SU-DHL-6 (cell line): ENCODE measurements at regions not wholly inside any gene's neighbourhood (a gene's known extent, or its start where the extent isn't known, plus 50 kb on each side); places are given as distances from the start of the nearest gene placed in this dataset.

Experiments
- EZH2phosphoT487 ChIP-seq: fragments of 200-600 bp; sonication (generic), shearing (Covaris generic); conservative IDR thresholded peaks from 2 replicates; pipeline ENCODE4 v1.6.1; 2018; ENCODE audit warnings: mild to moderate bottlenecking, antibody characterized with exemption, low read length, moderate library complexity, mixed read lengths
- TF ChIP-seq, protein P1 (sequence below): fragments of 200-600 bp; sonication (generic); IDR thresholded peaks from one replicate; pipeline ENCODE4 v1.5.1; 2017; ENCODE audit warnings: antibody characterized with exemption, mild to moderate bottlenecking, low read length, moderate library complexity; ENCODE audit not compliant: insufficient read depth, poor library complexity, severe bottlenecking

GRCh38 chr13:76489274-76489673 lies 396.9 kb downstream of the KCTD12 start:
- TF ChIP-seq, protein P1, sequence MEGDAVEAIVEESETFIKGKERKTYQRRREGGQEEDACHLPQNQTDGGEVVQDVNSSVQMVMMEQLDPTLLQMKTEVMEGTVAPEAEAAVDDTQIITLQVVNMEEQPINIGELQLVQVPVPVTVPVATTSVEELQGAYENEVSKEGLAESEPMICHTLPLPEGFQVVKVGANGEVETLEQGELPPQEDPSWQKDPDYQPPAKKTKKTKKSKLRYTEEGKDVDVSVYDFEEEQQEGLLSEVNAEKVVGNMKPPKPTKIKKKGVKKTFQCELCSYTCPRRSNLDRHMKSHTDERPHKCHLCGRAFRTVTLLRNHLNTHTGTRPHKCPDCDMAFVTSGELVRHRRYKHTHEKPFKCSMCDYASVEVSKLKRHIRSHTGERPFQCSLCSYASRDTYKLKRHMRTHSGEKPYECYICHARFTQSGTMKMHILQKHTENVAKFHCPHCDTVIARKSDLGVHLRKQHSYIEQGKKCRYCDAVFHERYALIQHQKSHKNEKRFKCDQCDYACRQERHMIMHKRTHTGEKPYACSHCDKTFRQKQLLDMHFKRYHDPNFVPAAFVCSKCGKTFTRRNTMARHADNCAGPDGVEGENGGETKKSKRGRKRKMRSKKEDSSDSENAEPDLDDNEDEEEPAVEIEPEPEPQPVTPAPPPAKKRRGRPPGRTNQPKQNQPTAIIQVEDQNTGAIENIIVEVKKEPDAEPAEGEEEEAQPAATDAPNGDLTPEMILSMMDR = no peak
- TF ChIP-seq EZH2phosphoT487 = no peak
